Stimulated activated memory B cell treated with anti-CD40 and anti-IgM and Interleukin-4, amounts not matched to agents 10 μg/mL and 1 μg/mL and 100 μg/mL, for 72 hours (primary cell): ENCODE measurements at regions not wholly inside any gene's neighbourhood (a gene's known extent, or its start where the extent isn't known, plus 50 kb on each side); places are given as distances from the start of the nearest gene placed in this dataset.
"Not testable (repeated sequence)": the region's sequence is repeated elsewhere in the genome, so short reads cannot be mapped to it uniquely, and the experiment has no call there.

ENCODE experiments used
- ATAC-seq: fragments of 150-1000 bp; cut with Tn5 transposase; 2 replicates; pipeline ENCODE4 v1.10.0; 2021
- H3K27ac Mint-ChIP-seq: one replicate; pipeline ENCODE4 v1.8.0; 2022; ENCODE audit warnings: mild to moderate bottlenecking, mixed read lengths
- H3K27me3 Mint-ChIP-seq: one replicate; pipeline ENCODE4 v1.8.0; 2022; ENCODE audit warnings: mixed read lengths
- H3K36me3 Mint-ChIP-seq: one replicate; pipeline ENCODE4 v1.8.0; 2022; ENCODE audit warnings: mixed read lengths
- H3K4me1 Mint-ChIP-seq: one replicate; pipeline ENCODE4 v1.8.0; 2022; ENCODE audit warnings: mixed read lengths
- H3K4me3 Mint-ChIP-seq: one replicate; pipeline ENCODE4 v1.8.0; 2022; ENCODE audit warnings: mild to moderate bottlenecking, moderate library complexity, mixed read lengths
- H3K9me3 Mint-ChIP-seq: one replicate; pipeline ENCODE4 v1.8.0; 2022; ENCODE audit warnings: mixed read lengths

DNA sequence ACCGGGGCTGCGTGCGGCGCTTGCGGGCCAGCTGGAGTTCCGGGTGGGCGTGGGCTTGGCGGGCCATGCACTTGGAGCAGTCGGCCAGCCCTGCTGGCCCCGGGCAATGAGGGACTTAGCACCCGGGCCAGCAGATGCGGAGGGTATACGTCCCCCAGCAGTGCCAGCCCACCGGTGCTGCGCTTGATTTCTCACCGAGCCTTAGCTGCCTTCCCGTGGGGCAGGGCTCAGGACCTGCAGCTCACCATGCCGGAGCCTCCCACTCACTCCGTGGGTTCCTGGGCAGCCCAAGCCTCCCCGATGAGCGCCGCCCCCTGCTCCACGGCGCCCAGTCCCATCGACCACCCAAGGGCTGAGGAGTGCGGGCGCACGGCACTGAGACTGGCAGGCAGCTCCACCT is 51.4 kb upstream of the INPP4B start:
- not testable (repeated sequence) for H3K4me1 Mint-ChIP-seq, H3K36me3 Mint-ChIP-seq, ATAC-seq, H3K27ac Mint-ChIP-seq, H3K4me3 Mint-ChIP-seq, H3K27me3 Mint-ChIP-seq
- peaks cover 11% of the 10 kb centered on the region for H3K9me3 Mint-ChIP-seq

DNA sequence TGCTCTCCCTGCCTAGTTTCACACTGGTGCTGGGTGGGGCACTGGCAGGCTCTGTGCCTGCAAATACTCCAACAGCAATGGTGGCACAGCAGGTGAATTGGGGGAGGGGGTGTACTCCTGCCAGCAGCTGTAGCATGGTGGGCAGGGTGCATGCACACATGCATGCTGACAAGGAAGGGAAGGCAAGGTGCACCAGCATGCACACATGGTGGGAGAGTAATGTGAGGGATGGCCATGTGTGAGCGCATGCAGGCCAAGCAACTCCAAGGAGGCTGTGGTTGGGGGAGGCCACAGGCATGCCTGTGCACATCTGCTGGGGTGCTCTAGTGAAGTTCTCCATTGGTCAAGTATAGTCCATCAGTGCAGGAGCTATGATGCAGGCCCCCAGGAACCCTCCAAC is 54.5 kb upstream of the INPP4B start:
- no peak overlapping the region for H3K27ac Mint-ChIP-seq
- H3K27me3 Mint-ChIP-seq, result peaks cover 5% of the 10 kb centered on the region
- no peaks in the 10 kb centered on the region for H3K36me3 Mint-ChIP-seq
- peak; percentile 39 for ATAC-seq
- H3K4me3 Mint-ChIP-seq, result no peak overlapping the region
- H3K4me1 Mint-ChIP-seq, result no peaks in the 10 kb centered on the region
- peaks cover 6% of the 10 kb centered on the region for H3K9me3 Mint-ChIP-seq

DNA sequence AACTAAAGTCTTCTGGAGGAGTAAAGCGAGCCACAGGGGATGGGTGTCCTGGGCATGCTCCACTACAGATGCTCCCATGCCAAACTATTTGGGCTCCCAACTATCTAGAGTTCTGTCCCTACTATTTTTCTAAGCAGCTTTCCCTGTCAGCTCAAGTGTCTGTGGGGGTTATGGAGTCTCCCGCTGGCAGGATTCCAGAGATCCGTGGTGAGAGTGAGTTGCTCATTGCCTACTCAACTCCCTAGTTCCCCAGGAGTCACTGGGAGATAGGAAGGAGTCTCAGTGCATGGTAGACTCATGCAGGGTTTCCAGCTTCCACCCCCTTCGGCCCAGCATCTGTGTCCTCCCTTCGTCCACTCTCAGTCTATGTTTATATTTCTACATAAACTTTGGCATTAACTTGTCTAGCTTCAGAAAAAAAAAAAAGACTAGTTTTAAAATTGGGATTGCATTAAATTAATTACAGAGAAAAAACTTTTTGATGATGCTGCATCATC is 55.1 kb upstream of the INPP4B start:
- no peak overlapping the region for H3K27ac Mint-ChIP-seq
- H3K4me1 Mint-ChIP-seq, result no peaks in the 10 kb centered on the region
- peaks cover 9% of the 10 kb centered on the region for H3K27me3 Mint-ChIP-seq
- peaks cover 6% of the 10 kb centered on the region for H3K9me3 Mint-ChIP-seq
- no peaks in the 10 kb centered on the region for H3K36me3 Mint-ChIP-seq
- H3K4me3 Mint-ChIP-seq, result no peak overlapping the region
- peak; percentile 45 for ATAC-seq

DNA sequence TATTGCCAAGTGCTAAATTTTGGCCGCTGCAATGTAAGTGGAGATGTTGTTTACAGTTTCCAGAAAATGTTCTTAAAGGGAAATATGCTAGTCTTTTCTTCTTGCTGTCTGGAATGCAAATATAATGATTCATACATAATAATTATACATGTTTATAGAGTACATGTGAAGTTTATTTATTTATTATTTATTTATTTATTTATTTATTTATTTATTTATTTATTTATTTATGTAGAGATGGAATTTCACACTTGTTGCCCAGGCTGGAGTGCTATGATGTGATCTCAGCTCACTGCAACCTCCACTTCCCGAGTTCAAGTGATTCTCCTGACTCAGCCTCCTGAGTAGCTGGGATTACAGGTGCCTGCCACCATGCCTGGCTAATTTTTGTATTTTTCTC is 57.5 kb upstream of the INPP4B start:
- H3K9me3 Mint-ChIP-seq, H3K27me3 Mint-ChIP-seq, H3K4me3 Mint-ChIP-seq, H3K4me1 Mint-ChIP-seq, ATAC-seq, H3K36me3 Mint-ChIP-seq, H3K27ac Mint-ChIP-seq: not testable (repeated sequence)

DNA sequence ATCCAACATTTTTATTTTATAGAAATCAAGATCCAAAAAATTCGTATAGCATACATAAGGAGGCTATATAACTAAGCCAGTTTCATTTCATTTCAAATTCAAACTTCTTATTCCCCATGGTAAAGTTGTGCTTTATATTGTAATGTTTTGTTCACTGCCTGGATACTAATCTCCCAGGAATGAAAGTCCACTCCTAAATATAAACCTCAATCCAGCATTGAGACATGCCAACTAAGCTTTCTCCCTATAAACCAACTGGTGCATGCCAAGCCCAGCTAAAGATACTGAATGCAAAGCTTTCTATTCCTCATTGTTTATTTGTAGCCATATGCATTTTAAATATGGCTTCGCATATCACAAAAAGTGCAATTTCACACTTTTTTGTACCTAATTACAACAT is 63.8 kb upstream of the INPP4B start:
- Mint-ChIP-seq H3K4me3 (no peak overlapping the region), H3K36me3 (no peaks in the 10 kb centered on the region), H3K27ac (no peak overlapping the region), H3K4me1 (no peaks in the 10 kb centered on the region), H3K9me3 (peaks cover 7% of the 10 kb centered on the region), H3K27me3 (peaks cover 9% of the 10 kb centered on the region)
- ATAC-seq, result no peak

DNA sequence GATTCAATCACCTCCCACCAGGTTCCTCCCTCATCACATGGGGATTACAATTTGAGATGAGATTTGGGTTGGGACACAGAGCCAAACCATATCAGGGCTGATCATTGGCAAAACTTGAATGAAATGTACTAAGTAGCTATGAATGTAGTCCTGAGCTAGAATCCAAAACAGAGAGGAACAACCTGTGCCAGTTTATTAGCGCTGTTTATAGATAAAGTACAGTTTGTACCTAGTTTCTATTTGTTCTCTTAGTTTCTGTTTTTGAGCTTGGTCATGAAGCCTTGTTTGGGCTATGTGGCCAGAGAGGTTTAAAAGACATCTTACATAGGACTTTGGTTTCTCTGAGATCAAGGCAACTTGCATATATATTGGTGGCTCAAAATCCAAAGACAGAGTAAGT is 66.9 kb upstream of the INPP4B start:
- ATAC-seq, result no peak
- Mint-ChIP-seq H3K9me3 (no peaks in the 10 kb centered on the region), H3K4me3 (no peak overlapping the region), H3K36me3 (no peaks in the 10 kb centered on the region), H3K27ac (no peak overlapping the region), H3K4me1 (no peaks in the 10 kb centered on the region), H3K27me3 (no peaks in the 10 kb centered on the region)

DNA sequence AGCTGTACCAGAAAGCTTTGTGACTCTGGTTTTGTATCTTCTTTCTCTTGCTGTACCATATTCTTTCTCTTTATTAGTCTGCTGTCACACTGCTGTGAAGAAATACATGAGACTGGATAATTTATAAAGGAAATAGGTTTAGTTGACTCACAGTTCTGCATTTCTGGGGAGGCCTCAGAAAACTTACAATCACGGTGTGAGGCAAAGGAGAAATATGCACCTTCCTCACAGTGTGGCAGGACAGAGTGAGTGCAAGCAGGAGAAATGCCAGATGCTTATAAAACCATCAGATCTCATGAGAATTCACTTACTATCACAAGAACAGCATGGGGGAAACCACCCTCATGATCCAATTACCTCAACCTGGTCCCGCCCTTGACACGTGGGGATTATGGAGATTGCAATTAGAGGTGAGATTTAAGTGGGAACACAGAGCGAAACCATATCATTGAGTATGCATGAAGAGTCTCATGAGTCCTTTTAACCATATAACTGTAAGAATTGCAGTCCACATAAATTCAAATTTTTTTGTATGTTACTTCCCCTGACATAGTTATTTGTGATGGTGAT is 67.4 kb upstream of the INPP4B start:
- no peak for ATAC-seq
- H3K36me3 Mint-ChIP-seq, result no peaks in the 10 kb centered on the region
- H3K4me3 Mint-ChIP-seq, result no peak overlapping the region
- H3K4me1 Mint-ChIP-seq, result no peaks in the 10 kb centered on the region
- no peaks in the 10 kb centered on the region for H3K9me3 Mint-ChIP-seq
- no peaks in the 10 kb centered on the region for H3K27me3 Mint-ChIP-seq
- no peak overlapping the region for H3K27ac Mint-ChIP-seq

DNA sequence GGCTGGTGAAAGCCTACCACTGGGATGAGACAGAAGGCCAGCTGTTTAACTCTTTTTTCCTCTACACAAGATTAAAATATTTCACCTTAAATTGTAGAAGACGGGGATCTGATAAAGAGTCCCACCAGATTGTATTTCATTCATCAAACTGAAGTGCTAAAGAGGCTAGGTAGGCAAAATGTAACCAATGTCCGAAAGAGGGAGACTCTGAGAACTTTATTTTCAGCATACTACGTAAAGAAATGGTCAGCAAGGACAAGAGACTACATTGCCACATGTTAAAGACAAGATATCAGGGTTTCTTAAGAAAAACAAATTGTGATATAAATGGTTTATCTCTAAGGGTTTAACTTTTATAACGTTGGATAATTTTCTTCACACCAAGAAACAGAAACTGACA is 71.6 kb upstream of the INPP4B start:
- Mint-ChIP-seq H3K27ac (no peak overlapping the region), H3K27me3 (no peaks in the 10 kb centered on the region), H3K4me3 (no peak overlapping the region), H3K36me3 (no peaks in the 10 kb centered on the region), H3K9me3 (no peaks in the 10 kb centered on the region), H3K4me1 (no peaks in the 10 kb centered on the region)
- ATAC-seq, result no peak

DNA sequence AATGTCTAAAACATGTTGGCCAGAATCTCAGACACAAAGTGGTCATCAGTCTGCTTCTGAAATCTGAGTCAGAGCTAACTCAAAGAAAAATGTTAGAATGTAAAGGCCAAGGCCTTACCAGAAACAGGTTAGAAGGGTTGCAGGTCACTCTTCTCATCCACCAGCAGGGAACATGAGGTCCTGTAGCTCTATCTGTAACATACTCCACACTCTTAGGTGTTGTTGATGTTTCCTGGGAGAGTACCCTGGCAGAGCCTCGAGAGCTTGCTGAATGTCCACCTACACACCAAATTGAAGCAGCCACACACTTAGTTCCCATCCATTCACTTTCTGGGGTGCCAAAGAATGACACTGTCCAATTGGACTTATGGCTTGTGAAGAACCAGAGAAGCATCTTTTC is 76.6 kb upstream of the INPP4B start:
- H3K9me3 Mint-ChIP-seq, result no peaks in the 10 kb centered on the region
- H3K27ac Mint-ChIP-seq, result no peak overlapping the region
- ATAC-seq, result no peak
- H3K27me3 Mint-ChIP-seq, result peaks cover 9% of the 10 kb centered on the region
- H3K36me3 Mint-ChIP-seq, result no peaks in the 10 kb centered on the region
- H3K4me1 Mint-ChIP-seq, result no peaks in the 10 kb centered on the region
- no peak overlapping the region for H3K4me3 Mint-ChIP-seq

DNA sequence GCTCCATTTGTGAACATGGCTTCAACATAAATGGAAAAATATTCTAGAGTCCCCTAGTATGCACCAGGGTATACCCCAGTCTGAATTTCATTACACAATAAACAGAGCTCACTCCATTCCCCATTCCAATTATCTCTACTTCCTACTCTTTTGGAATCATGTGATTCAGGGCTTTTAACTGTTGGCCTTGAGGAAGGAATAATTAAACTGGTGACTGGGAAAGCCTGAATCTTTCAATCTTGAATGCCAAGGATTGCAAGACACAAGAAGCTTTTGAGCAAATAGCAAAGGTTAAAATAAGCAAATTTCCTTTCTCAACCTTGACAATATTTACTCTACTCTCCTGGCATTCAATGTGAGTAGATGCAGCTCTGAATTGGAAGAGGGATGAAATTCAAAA is 77.5 kb upstream of the INPP4B start:
- H3K36me3 Mint-ChIP-seq, result no peaks in the 10 kb centered on the region
- no peak overlapping the region for H3K27ac Mint-ChIP-seq
- no peak overlapping the region for H3K4me3 Mint-ChIP-seq
- no peaks in the 10 kb centered on the region for H3K9me3 Mint-ChIP-seq
- peaks cover 9% of the 10 kb centered on the region for H3K27me3 Mint-ChIP-seq
- ATAC-seq, result no peak
- no peaks in the 10 kb centered on the region for H3K4me1 Mint-ChIP-seq

DNA sequence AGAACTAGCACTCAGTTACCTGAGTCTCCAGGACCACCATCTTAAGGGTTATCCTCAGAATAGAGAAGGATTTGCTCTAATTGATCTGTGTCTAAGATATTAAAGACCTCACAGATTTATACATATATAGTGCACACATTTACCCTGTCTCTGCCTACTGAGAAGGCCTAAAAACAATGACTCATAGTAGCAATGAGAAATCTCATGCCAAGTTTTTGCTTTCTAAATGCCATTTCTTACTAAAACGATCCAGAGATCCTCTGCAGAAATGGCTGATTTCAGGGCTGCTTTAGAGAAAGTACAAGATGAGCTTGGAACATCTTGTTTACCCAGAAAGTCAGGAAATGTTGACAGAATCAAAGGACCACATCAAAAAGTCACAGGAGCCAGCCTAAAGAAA is 79.1 kb upstream of the INPP4B start:
- no peak for ATAC-seq
- Mint-ChIP-seq H3K4me1 (no peaks in the 10 kb centered on the region), H3K9me3 (no peaks in the 10 kb centered on the region), H3K27ac (no peak overlapping the region), H3K27me3 (peaks cover 9% of the 10 kb centered on the region), H3K4me3 (no peak overlapping the region), H3K36me3 (no peaks in the 10 kb centered on the region)

DNA sequence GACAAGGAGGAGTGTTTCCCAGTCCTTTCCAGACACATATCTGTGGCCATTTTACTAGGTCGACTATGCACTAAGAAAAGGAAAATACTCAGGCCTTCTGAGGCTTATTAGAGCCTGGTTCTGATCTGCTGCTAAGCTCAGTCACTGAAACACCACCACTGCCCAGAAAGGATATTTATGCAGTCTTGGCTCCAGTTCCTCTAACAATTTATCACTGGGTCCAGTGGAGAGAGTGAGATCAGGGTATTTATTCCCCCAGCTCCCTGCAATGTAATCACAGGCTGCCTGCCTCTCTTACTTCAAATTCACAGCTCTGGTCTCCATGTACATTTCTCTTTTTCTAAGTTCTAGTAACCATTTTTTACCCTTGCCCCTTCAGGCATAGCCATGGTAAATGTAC is 81.6 kb upstream of the INPP4B start:
- Mint-ChIP-seq H3K9me3 (no peaks in the 10 kb centered on the region), H3K27ac (no peak overlapping the region), H3K36me3 (no peaks in the 10 kb centered on the region), H3K27me3 (peaks cover 9% of the 10 kb centered on the region), H3K4me1 (no peaks in the 10 kb centered on the region), H3K4me3 (no peak overlapping the region)
- ATAC-seq, result no peak

DNA sequence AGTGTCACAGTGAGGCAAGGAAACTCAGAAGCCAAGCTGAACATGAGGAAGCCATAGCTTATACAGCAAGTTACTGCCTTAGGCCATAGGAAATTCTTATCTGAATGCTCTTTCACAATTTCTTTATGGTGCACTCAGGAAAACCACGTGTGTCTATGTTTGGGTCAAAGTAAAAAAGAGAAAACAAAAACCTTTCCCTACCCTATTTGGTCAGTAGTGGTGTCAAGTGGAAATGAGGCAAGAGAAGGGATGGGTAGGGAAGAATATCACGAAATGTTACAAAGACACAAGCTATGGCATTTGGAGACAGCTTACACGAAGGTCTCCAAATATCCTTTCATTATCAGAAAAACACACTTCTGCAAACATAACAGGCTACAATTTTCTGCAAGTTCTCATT is 83.4 kb upstream of the INPP4B start:
- H3K4me3 Mint-ChIP-seq, result no peak overlapping the region
- no peaks in the 10 kb centered on the region for H3K4me1 Mint-ChIP-seq
- H3K27me3 Mint-ChIP-seq, result peaks cover 9% of the 10 kb centered on the region
- no peak for ATAC-seq
- no peak overlapping the region for H3K27ac Mint-ChIP-seq
- no peaks in the 10 kb centered on the region for H3K9me3 Mint-ChIP-seq
- no peaks in the 10 kb centered on the region for H3K36me3 Mint-ChIP-seq

DNA sequence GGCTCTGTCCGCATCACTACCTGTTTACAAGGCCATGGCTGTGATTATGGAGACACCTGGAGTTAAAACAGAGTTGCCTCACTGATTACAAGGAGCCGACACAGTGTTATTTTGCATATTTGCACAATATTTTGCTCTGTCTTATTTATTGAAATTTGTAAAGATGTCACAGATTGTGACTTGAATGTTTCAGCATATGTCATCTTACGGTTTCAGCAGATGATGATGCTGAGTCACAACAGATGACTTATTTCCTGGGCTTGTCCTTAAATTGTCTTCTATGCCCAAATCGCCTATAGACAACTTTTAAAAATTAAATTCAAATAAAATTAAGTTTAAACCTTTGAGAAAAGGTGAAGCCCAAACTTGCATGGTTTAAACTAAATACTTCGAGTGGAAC is 87.1 kb upstream of the INPP4B start:
- Mint-ChIP-seq H3K4me3 (no peak overlapping the region), H3K9me3 (no peaks in the 10 kb centered on the region), H3K36me3 (no peaks in the 10 kb centered on the region)

DNA sequence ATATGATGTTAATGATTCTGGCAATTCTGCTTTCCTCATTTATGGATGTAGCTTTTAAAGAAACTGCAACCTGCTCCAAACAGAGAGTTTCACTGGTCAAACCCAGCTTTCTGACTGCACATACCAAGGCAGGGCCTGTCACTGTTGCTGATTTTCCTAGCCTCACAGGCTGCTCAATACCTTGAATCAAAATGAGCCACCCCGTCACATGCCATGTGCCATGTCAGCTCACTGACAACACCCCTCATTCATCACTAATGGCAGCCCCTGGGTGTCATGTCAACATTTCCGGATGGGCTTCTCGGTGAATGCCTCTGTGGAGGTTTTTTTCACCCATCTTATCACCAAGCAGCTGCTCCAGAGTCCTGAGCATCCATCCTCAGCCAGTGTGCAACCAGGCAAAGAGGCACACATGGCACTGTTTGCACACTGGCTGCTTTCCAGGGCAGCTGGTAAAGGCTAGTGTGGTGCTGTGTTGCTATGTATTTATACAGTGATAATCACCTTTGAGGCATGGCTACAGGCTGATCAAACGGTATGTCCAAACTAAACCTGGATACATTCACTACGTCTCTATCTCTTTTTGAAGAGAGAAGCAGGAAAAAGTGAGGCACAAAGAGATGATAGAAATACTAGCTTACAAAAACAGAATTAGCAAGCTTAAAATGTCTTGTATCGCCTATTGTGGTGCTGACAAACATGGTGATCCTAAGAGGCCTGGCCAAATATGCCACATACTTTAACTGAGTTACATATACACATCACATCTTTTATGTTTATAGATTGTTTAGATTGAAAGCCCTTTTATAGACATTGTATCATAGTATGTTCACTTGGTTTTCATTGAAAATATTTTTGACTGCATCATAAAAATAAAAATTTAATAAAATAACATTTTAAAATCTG is 94.6 kb upstream of the INPP4B start:
- H3K4me1 Mint-ChIP-seq, result no peaks in the 10 kb centered on the region
- no peak for ATAC-seq
- no peaks in the 10 kb centered on the region for H3K27me3 Mint-ChIP-seq
- no peak overlapping the region for H3K27ac Mint-ChIP-seq
- no peak overlapping the region for H3K4me3 Mint-ChIP-seq
- no peaks in the 10 kb centered on the region for H3K36me3 Mint-ChIP-seq
- no peaks in the 10 kb centered on the region for H3K9me3 Mint-ChIP-seq

More for the DNA sequence above, 87.1 kb upstream of the INPP4B start:
- no peak overlapping the region for H3K27ac Mint-ChIP-seq
- no peak for ATAC-seq
- H3K27me3 Mint-ChIP-seq, result no peaks in the 10 kb centered on the region
- H3K4me1 Mint-ChIP-seq, result no peaks in the 10 kb centered on the region

DNA sequence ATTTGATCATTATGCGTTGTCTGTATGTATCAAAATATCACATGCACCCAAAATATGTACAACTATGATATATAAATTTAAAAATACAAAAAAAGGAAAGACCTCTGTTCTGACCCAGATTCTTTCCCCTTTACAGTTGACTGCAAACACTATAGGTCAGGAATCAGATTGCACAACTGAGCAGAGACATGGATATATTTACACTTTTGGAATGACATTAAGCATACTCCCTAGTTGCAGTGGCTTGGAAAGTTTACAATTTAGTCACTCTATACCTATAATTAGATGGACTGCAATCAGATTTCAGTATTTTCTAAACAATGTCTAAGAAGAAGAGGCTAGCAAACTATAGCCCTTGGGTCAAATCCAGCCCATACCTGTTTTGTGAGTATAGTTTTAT is 98.5 kb upstream of the INPP4B start:
- no peak overlapping the region for H3K27ac Mint-ChIP-seq
- H3K4me3 Mint-ChIP-seq, result no peak overlapping the region
- H3K36me3 Mint-ChIP-seq, result no peaks in the 10 kb centered on the region
- H3K9me3 Mint-ChIP-seq, result peaks cover 3% of the 10 kb centered on the region
- peaks cover 15% of the 10 kb centered on the region for H3K27me3 Mint-ChIP-seq
- H3K4me1 Mint-ChIP-seq, result no peaks in the 10 kb centered on the region
- ATAC-seq, result no peak
